ENCODE measurements at regions not wholly inside any gene's neighbourhood (a gene's known extent, or its start where the extent isn't known, plus 50 kb on each side); places are given as distances from the start of the nearest gene placed in this dataset.
A peak's percentile ranks its signal among the peaks of the same experiment; 100 is the strongest.

DNA sequence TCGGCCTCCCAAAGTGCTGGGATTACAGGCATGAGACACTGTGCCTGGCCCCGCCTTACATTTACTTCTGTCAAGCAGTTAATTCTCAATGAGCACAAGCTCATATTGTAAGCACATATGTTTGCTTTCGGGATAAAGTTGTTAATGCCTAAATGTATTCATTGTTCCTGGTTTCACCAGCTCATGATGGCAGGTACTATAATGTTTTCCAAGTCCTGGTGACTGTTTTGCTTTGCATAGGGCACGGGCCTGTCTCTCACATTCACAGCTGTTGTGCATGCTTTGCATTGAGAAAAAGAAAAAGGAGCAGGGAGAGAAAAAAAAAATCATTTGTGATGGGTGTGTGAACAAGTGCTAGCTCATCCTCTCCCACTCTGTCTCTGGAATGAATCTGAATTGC, 661.2 kb upstream of the TENM3 start:
- no peak for DNase-seq

DNA sequence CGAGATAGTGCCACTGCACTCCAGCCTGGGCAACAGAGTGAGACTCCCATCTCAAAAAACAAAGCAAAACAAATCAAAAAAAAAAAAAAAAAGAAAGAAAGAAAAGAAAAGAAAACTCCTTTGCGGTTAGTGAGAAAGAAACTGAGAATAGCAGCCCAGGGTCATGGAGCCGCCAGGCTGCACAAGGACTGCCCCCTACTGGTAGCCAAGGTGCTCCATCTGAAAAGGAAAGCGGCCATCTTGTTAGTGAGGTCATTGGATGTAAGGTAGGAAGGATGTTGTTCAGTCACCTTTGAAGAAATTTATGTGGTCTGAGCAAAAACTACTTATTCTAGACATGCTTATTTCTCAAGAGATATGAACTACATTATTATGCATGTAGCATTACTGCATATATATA, 660.6 kb upstream of the TENM3 start:
- DNase-seq = no peak

DNA sequence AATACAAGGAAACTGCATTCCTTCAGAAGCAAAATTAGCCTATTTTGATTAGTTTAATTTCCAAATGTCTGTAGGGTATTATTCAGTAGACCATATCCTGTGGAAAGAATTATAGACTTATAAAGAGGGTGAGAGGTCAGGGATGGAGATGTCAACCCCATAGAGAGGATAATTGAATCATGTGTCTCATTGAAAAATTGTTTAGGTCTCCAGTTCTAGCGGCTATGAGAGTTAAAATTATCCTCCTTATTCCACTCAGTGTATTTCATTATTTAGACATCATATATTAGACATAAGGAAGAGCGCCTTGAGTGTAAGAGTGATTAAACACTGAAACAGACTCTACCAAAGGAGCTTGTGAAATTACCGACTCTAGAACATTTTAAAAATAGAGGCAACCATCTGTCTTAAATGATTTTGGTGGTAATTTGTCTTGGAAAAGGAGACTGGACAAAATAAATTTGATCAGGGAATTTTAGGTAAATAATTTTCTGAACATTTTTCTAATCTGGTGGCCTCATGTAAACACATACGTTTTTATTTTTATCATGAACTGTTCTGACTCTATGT, 654.4 kb upstream of the TENM3 start:
- DNase-seq = no peak

DNA sequence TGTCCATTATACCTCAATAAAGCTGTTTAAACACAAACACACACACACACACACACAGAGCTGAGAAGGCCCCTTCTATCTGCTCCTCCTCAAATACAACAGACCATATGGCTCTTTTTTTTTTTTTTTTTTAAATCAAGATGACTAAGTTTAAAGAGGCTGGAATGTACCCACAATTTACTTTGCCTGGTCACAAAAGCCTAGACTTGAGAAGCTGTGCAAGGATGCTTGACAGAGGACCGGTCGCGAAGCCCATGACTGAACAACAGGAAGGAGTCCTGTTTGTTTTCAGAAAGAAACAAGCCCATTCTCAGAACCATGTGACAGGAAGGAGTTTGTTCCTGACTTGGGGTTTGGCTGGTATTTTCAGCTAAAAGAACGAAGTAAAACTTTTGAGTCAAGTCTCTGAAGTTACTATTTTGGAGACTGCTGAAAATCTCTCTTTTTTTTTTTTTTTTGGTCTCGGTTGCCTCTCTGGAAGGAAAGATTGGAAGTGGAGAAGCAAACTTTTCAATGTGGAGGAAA, 650.9 kb upstream of the TENM3 start:
- peak; percentile 46 for DNase-seq

DNA sequence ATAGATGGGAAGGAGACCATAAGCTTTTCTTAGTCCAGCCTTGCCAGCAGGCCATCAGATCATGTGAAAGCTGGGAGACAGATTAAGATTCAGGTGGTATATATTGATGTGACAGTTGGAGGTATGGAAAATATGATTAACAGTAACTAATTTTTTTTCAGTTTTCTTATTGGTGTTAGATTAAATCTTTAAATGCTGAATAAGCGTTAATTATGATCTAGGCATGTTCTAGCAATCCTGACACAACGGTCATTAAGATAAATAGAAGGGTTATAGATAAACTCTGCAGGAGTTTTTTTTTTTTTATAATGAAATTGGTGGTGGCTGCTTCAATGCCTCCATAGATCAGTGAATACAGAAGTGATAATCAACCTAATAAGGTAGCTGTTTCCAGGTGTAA, 649.5 kb upstream of the TENM3 start:
- no peak for DNase-seq

DNA sequence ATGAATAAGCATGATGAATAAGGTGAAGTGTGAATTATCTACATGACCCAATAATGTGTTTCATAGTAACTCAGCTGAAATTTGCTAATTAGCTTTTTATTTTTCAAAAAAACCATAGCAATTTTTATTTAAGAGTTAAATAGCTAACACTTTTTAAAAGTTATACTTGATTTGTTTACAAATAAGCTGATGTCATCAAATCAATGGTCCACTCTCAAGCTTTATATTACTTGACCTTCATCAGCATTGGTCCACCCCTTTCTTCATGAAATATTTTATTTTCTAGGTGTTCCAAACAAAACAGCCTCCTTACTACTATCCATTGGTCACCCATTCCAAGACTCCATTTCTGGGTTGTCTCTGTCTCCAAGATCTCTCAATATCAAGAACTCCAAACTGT, 649.0 kb upstream of the TENM3 start:
- no peak for DNase-seq

DNA sequence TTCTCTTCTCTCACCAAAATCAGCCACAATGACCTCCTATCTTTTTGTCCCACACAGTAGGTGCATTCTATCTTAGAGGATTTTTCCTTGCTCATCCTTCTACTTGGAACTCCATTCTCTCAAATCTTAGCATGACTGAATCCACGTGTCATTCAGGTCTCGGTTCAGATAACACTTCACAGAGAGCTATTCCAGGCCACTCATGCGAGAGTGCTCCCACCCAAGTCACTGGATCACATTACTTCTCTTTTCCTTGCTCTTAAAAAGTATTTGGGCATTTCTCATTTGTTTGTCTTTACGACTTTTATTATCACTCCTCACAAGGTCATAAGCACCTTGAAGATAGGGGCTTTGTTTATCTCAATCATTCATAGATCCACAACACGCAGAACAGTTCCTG, 647.5 kb upstream of the TENM3 start:
- DNase-seq = no peak

DNA sequence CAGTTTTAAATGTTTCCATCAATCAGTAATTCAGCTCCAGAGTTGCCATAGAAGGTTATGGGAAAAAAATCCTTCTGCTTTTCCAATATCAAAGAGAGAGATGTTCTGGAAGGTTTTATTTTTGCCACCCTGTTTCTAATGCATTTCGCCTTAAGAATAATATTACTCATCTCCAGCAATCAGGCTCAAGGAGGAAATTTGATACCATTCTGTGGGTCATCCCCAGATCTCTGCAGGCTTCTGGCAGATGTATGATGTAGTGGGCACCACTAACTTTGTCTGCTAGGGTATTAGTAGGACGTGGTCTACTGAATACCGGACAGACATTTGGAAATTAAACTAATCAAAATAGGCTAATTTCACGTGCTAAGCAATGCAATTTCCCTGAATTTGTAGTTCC, 645.4 kb upstream of the TENM3 start:
- DNase-seq = peak; percentile 47

DNA sequence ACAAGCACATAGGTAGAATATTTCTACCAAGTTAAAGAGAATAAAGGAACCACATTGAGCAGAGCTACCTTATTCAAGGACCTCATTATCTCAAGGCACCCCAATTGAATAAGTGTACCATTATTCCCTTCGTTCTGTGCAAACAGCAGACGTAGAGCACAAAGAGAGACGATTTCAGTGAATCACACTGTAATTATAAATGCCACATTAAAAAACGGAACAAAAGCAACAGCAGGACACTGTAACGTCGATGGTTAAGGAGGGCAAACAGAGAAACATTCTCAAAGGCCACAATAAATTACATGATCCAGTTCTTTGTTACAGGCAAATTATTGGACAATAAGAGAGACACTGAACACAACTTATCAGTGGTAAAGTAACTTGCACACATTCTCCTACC, 644.1 kb upstream of the TENM3 start:
- no peak for DNase-seq

DNA sequence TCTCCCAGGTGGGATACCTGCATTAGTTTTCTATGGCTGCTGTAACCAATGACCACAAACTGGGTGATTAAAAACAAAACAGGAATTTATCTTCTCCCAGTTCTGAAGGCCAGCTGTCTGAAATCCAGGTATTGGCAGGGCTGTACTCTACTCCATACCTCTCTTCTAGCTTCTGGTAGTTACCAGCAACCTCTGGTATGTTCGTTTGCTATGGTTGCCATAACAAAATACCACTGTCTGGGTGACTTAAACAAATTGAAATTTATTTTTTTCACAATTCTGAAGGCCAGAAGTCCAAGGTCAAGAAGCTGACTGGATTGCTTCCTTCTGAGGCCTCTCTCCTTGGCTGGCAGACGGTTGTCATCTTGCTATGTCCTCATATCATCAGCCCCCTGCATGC, 642.1 kb upstream of the TENM3 start:
- peak; percentile 17 for DNase-seq

DNA sequence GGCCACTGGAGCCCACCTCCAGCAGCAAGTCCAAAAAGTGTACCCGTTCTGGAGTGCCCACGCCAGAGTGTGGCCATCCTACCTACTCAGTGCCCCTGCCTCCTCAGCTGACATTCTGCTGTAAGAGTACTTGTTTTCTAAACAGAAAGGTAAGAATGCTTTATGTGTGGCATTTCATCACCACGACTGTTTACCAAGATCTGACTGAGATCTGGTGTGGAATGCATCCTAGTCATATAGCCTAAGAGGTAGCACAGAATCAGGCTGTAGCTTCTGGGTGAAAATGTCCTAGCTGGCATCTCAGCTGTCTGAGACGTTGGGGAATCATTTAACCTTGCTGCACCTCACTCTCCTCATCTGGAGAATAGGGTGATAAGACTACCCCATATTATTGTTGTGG, 638.7 kb upstream of the TENM3 start:
- no peak for DNase-seq

DNA sequence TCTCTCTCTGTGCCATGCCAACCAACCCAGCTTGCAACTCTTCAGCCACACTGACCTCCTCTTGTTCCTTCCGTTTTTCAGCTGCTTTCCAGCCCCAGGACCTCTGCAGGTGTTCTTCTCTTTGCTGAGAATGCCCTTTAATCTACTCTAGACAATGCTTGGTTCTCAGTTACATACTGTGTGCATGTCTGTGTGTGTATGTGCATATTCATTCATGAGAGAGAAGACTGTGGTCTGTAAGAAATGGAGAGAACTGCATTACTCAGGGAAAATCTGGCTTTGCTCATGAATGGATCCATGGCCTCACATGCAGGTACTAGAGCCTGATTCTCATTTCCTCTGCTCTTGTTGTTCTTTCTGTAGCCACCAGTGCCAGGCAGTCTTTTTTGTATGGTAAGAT, 636.9 kb upstream of the TENM3 start:
- DNase-seq = no peak

DNA sequence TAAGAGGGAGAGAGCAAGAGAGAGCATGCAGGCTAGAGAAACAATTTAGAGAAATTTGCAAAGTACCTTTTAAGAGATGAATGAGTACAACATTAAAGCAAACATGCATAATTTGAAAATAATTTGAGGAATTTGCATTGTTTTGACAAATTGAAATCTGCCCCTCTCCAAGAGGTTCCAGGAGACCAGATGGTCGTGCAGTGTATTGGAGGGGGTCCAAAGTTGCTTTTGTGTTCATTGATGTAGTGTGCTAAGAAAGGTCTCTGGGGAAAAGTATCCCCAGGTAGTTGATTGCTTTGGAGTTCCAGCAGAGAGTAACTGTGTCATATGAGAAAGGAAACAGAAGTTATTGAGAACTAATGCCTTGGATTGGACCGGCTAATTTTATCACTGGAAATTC, 635.0 kb upstream of the TENM3 start:
- DNase-seq = peak; percentile 25

DNA sequence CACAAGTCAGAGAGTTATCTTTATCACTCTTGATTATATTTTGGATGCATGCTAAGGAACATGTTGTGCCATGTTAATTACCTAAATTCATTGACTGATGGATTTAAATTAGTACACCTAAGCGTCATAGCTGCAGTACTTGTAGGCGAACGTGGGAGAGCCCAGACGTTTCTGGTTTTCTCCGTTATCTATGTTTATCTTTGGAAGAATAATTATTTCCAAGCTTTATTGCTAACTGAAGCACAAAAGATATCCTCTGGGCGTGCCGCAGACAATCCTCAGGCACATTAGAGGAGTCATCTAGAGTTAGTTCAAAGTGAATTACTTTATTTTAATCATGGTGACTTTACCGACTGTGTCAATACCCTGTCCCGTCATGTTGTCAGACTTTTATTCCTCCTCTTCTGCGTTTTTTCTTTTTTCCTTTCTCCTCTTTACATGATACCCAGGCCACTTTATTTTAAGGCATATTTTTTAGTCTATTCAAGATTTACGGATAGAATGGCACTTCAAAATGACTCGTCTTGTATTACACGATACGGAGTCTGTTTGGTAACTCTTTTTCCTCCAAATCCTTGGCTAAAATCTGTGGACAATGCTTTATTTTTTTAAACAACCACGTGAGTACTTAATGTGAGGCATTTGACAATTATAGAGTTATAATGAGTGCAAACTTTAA, 632.0 kb upstream of the TENM3 start:
- DNase-seq = no peak

DNA sequence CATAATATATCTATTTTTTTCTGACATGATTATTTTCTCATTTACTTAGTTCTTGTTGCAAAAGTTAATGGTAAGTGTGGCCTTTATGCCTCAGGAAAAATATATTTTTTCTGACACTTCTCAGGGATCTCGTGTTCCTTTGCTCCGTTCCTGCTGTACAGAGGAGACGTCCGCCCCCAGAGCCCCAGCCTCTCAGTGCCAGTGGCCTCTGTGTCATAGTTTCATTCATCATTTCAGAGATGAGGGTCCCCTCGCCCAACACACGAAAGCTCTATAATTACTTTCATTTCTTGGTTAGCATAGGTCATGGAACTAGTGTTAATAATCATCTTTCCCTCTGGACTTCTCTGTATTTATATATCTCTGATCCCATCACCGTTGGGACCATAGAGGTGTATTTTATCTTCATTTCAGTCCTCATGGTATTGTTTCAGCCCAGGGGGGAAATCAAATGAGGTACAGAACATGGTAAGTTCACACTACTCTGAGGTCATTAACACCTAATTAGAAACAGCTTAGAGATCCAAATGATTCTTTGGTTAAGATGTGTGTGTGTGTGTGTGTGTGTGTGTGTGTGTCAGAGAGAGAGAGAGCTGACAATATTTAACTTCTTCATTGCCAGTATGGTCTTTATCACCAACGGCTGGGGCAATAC, 631.1 kb upstream of the TENM3 start:
- DNase-seq = peak; percentile 5

DNA sequence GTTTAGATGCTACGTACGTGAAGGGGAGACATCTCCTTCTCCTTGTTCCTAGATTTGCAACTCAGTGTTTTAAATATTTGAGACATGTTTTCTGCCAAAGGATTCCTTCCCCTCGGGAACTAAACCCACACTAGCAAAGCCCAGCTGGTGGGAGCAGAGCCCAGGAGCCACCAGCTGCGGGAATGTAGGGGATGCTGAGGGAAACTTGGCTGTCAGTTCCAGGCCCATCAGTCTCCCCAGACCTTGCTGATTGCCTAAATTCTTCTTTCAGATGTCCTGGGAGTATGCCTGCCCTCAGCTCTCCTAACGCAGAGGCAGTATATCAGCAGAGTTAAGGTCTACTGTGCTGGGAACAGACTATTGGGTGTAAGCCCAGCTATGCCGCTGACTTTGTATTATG, 630.0 kb upstream of the TENM3 start:
- peak; percentile 18 for DNase-seq

DNA sequence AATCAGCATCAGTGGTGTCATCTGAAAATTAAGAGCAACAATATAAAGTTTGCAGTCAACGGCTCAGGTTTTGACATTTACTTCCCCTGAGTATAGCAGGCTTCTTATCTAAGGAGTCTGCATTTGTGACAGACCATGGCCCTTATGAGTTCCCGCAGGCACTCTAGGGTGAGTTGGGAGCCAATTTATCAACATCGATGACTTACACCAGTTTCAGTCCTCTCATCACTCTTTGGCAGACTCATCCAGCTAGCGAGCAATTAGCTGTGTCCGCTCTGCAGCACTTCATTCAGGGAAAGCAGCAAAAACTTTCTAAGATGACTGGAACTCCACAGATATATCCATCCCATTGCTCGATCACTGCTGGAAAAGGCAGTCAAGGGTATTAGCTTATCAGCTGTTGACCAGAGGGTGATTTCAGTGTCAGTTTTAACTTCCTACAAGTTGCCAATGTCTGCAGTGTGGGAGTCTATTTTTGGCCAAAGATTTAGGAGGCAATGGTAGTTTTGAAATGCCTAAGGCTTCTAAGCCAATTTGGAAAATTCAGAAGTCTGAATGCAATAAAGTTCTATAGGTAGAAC, 625.1 kb upstream of the TENM3 start:
- DNase-seq = no peak

DNA sequence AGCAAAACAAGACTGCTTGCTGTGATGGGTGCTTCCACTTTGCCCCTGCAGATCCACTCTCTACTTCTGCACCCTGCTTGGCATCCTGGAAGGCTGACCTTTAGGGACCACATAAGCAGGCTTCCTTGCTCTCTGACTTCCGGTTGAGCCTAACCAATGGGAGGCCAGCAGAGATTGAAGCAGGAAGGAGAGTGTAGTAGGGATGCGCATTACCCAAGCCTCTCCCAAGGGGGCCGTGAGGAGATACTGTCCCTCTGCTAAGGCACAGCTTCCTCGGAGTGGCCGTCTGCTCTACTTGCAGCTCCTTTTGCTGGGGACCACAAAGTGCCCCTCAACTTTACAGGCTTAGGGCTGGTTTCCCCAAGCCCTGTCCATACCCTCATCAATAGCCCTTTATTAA, 624.3 kb upstream of the TENM3 start:
- DNase-seq = no peak

DNA sequence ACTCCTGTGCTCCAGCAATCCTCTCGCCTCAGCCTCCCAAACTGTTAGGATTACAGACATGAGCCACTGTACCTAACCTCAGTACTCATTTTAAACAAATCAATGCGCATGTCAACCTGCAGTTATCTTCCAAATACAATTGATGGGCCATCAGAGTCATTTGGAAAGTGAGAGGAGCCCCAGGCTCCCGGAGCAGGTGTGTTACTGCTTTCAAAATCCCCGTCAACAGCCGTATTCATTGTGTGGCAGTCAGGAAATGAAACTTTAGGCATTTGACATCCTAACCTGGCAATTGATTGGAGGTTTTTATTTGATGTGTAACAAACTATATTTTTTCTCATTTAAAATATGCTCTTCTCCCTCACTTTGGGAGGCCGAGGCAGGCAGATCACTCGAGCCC, 623.6 kb upstream of the TENM3 start:
- DNase-seq = no peak

DNA sequence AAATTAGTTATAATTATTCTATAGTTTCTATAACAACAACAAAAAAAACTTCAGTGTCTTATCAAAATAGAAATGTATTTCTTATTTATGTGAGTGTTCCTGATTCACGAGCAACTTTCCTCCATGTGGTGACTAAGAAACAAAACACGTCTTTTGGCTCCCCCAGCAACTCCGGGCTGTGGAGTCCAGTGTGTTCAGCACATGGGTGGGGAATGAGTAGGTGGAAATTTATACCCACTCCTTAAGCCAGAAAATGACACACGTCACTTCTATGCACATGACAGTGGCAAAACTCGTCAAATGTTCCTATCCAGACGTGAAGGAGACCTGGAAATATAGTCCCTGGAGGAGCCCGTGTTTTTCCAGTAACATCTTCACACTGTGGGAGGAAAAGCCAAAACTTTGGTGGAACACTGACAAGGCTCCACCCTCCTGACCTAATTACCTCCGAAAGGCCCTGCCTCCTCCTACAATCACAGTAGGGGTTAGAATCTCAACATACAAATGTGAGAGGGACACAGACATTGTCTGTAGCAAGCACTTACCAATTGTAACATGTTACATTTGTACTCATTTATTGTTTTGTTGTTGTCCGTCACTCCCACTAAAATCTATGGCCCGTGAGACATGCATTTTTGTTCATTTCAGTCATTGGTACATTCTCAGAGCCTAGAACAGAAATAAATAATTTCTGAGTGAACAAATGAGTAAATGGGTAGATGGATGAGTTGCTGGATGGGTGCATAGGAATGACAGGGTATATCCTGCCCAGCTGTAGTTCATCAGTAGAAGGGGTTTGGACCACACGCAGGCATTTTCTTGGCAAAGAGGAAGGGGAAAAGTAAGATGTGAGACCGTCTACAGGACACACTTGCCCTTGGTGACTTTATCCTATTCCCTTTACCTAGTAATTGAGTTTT, 605.8 kb upstream of the TENM3 start:
- peak; percentile 57 for DNase-seq

DNA sequence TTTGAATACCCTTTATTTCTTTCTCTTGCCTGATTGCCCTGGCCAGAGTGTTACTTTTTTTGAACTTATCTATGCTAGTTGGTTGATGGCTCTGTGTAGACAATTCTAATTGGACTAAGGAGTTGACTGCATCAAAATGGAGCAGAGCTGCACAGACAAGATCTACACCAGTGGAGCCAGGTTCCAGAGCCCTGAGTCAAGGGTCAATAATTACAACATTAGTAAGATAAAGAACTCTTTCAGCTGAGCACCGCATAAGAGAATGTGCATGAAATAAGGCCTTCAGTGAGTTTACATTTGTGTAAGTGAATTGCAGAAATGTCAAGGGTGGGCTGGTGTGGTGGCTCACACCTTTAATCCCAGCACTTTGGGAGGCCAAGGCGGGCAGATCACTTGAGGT, 599.7 kb upstream of the TENM3 start:
- DNase-seq = no peak

DNA sequence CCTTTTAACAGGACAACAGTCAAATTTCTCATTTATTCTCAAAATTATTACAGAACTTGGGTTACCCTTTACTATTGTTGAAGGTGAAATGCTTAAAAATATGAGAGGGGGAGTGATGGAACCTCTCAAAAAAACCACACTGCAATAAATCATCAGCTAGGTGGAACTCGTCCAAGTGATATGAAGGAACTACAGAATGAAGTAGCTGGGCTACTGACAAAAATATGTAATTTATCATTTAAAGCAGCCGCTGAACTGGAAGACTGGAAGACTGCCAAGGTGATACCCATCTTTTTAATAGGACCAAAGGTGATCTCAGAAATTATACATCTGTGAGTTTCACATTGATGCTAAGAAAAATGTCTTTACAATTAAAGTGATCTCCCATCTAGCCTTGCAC, 597.7 kb upstream of the TENM3 start:
- peak; percentile 45 for DNase-seq

DNA sequence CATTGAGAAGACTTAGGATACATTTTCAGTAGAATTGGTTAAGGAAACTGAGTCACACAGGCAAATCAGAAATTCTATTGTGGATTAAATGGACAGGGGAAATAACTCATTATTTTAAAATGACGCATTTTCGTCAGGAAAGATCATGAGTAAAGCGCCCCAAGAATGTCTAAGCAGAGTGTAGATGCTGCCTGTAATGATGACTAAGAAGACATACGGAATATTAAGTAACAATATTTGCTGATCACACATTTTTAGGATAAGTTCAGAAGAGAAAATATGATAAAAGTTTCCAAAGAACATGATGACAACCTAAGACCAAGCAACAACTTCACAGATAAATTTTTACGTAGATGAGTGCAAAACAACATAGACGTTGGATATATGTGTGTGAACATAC, 596.3 kb upstream of the TENM3 start:
- peak; percentile 81 for DNase-seq
